HG03432 (cell line): ENCODE measurements at regions not wholly inside any gene's neighbourhood (a gene's known extent, or its start where the extent isn't known, plus 50 kb on each side); places are given as distances from the start of the nearest gene placed in this dataset.
A peak's percentile ranks its signal among the peaks of the same experiment; 100 is the strongest.
"Not testable (repeated sequence)": the region's sequence is repeated elsewhere in the genome, so short reads cannot be mapped to it uniquely, and the experiment has no call there.

Experiments
- ATAC-seq: cut with Tn5 transposase; IDR thresholded peaks from one replicate; pipeline ENCODE4 v1.9.1; 2021; ENCODE audit warnings: mild to moderate bottlenecking, moderate library complexity; ENCODE audit not compliant: unreplicated experiment

DNA sequence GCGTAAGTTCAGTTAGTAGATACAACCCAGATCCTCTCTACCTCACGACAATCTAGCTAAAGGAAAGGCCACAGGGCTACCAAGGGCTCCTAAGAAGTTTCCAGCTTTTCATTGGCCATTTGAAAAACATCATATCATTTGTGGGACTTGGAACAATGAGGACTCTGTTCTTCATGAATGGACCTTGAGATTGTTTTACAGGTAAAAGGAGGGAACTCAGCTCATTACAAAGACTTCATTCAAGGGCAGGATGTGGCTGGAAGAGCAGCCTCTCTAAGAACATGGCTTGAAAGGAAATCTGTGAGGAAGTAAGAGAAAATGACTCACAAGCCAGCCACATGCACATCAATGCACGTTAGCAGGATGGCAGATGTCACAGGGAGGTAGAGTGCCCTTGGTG lies 105.9 kb upstream of the SLC7A11 start:
- ATAC-seq: peak; percentile 85

DNA sequence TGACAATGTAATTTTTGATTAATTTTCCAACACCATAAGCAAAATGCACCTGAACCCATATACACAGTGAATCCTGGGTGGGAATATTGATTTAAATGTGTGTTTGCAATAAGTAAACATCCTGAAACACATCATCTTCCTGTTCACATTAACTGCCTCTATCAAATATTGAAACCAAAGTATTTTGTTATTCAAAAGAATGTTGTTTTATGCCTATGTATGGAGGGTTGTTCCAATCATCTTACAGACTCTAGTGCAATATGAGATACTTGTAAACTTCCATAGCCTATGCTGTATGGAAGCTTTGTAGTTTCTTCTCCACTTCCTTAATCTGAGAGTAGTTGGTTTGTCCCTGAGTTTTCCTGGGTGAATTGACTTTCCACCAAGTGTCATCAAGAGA lies 105.4 kb upstream of the SLC7A11 start:
- no peak for ATAC-seq

DNA sequence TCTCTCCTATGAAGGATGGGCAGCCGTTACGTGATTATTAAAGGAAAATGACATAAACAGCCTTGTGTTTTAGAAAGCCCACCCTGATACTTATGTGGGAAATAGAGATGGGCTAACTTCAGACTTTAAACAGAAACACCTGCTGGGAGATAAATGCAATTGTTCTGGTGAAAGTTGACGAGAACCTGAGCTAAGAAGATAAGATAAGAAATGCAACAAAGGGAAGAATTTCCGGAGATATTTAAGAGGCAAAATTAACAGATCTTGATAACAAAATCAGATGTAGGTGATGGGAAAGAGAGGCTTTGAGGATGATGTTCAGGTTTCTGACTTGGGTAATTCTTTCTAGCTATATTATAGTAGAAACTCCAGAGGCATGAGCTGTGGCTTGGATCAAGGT lies 102.7 kb upstream of the SLC7A11 start:
- no peak for ATAC-seq

DNA sequence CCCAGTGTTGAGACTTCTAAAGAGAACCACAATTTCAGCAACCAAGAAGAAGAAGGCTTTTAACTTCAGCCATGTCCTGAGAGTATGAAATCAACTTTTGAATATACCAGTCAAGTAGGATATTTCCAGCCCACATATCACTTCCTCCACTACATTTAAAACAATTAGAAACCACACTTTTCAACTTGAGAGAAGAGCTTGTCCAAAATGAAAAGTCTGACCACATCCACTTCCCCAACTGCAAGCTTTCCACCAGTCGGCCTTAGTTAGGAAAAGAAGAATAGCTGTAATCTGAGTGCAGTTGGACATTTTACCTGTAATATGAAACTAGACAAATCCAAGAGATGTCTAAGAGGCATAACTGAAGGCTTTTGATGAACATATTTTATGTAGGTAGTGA lies 101.9 kb upstream of the SLC7A11 start:
- no peak for ATAC-seq

DNA sequence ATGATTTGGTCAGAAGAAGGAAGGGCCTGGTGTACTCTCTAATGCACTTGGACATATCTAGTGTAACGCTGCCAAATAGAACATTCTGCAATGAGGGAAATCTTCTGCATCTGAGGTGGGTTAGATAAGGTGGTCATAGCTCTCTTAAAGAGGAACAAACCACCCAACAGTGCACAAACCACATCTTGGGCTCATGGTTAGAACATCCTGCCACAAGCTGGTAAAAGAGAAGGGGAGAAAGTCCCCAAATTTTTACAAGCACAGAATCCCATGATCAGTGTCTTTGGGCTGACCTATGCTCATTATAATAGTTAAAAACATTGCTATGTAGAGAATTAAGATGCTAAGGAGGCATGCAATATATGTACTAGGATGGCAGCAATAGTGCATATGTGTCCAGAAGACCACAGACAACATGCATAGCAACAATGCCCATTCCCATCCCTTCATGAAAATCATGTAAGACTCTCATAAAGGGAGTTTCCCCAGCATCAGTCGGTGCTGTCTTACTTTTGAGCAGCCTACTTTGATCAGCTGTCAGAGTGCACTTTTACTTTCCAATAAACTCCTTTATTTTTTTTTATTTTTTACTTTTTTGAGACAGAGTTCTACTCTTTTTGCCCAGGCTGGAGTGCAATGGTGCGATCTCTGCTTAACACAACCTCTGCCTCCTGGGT lies 99.7 kb upstream of the SLC7A11 start:
- peak; percentile 77 for ATAC-seq

DNA sequence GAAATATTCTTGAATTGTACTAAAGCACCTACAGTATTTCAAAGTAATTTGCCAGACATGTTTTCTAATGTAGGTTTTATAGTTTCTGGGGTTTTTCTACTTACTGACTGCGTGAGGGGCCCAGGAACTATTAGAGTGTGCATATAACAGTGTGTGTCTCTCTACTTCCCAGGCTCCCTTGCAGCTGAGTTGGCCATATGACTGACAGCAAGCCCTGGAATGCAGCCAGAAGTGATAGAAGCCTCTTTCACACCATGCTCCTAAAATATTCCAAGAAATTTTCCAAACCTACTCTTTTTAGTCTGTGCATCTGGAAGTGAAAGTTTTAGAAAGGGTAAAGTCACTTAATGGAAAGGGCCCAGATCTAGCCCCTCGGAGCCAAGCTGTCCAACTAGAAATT lies 96.7 kb upstream of the SLC7A11 start:
- no peak for ATAC-seq

DNA sequence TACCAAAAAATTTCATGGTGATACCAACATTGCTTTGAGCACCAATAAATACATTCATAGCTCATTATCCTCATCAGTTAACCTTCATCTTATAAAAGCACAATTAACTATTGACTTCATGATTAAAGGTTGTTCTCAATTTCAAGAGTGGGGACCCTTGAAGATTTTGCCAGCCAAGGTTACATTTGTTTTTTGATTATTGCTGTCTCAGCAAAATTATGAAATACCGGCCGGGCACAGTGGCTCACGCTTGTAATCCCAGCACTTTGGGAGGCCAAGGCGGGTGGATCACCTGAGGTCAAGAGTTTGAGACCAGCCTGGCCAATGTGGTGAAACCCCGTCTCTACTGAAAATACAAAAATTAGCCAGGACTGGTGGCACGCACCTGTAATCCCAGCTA lies 96.1 kb upstream of the SLC7A11 start:
- not testable (repeated sequence) for ATAC-seq

DNA sequence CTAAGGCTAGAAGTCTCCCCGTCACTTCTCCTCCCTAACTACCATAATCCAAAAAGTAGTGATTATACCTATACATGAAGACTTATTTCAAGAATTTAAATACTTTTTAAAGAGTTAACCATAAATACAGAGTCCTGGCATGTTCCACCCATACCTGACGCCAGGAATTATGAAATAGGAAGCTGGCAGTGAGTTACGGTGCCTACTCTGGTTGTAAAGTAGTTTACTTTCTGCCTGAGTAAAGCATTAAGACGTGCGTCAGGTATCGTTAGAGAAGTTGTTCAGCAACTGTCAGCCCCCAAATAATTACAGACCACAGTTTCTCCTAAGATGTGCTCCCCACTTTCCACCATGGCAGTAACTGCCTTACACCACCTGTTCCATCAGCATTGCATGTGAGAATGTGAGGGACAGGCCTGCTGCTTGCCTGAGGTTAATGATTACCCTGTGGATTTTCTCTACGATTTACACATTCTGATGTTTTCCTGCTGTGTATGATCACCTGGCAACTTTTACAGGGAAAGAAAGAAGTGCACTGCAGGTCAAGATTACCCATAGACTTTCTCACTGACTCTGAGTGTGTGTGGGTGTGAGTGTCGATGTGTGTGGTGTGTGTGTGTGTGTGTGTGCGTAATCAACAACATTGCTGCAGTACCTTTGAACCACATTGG lies 92.3 kb upstream of the SLC7A11 start:
- ATAC-seq: no peak

DNA sequence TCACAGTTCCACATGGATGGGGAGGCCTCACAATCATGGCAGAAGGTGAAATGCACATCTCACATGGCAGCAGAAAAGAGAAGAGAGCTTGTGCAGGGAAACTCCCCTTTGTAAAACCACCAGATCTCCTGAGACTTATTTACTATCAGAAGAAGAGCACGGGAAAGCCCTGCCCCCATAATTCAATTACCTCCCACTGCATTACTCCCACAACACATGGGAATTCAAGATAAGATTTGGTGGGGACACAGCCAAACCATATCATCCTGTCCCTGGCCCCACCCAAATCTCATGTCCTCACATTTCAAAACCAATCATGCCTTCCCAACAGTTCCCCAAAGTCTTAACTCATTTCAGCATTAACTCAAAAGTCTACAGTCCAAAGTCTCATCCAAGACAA lies 90.3 kb upstream of the SLC7A11 start:
- ATAC-seq: not testable (repeated sequence)

DNA sequence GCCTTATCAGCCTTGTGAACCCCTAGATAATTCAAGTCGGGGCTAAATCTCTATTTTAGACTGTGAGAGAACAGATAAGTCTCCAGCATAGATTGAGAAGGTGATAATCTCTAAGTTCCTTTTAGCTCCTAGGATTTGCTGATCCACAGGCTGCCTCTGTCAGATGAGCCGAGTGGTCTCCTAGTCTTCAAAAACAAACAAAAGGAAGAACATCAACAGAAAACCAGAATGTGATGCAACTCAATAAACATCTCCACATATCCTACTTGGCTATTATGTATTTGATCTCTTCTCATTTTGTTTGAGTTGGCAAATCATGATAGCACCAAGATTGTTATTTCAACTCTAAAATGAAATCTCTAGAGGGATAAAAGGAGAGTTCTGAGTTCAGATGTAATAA lies 88.4 kb upstream of the SLC7A11 start:
- ATAC-seq: no peak

DNA sequence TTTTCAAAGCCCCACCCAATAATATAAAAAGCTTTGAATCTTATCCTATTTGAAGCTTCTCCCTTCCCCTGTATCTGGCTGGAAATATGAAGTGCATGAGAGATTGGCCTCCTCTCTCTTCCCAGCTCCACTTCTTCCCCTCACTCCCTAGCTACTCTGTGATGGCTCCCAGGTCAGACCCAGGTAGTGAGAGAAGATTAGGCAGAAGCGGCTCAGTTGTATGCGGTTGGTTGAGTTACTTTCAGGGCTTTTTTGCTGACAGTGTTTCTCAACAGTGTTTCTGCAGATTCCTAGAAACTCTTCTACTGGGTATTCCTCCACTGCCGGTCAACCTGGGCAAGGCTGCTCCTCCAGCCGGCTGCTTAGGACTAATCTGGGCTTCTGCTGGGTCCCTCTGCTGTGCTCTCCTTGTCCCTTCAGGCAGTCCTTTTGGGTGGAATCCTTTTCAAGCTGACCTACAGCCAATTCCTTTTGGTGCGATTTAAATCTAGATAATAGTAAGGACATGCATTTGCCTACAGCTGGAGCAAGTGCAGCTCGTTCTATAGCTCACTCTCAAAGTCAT lies 87.4 kb upstream of the SLC7A11 start:
- no peak for ATAC-seq

DNA sequence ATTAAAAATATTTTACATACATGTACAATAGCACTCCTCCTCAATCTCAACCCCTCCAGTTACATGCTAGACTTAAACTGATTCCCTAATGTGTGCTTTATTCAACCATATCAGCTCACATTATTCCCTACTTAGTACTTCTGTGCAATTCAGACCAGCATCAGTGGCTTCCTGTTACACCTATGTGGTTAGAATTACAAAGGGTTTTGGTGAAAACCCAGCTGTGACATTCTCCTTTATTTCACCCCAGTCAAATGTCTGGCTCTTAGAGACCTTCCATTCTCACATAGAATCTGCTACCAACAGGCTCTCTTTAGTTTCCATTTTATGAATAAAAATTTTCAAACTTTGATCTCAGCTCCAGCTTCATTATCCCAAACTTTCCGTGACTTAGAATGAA lies 85.2 kb upstream of the SLC7A11 start:
- ATAC-seq: peak; percentile 67

DNA sequence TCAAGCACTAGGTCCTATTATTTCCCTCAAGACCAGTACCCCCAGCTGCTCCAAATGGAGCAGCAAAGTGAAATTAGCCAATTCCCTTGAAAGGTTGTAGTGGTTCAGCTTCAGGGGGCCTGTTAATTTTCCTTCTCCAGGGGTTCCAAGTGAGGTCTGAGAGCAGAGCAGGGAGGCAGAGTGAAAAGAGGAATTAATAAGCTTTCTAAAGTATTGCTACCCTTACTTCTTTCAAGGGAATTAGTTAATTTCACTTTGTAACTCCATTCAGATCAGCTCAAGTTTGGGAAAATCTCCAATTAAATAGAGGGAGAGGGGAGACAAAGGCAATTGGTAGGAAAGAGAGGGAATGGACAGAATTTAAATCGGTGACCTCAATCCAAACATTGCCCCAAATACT lies 78.7 kb upstream of the SLC7A11 start:
- no peak for ATAC-seq

DNA sequence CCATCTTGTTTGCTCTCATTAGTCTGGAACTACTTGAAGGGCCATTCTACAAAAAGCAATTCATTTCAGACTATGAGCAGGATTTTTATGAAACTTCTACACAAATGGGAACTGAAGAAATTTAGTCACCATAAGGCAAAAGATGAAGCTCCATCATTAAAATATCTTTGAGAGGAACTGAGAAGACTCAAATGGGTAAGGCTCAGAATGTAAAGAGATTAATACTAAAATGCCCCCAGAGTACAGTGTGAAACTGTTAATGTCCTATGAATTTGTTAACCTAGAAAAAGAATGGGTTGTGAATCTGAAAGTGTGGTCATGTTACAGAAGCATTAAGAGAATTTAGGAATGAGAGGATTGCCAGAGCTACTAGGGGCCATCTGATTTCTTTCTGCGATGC lies 77.9 kb upstream of the SLC7A11 start:
- no peak for ATAC-seq

DNA sequence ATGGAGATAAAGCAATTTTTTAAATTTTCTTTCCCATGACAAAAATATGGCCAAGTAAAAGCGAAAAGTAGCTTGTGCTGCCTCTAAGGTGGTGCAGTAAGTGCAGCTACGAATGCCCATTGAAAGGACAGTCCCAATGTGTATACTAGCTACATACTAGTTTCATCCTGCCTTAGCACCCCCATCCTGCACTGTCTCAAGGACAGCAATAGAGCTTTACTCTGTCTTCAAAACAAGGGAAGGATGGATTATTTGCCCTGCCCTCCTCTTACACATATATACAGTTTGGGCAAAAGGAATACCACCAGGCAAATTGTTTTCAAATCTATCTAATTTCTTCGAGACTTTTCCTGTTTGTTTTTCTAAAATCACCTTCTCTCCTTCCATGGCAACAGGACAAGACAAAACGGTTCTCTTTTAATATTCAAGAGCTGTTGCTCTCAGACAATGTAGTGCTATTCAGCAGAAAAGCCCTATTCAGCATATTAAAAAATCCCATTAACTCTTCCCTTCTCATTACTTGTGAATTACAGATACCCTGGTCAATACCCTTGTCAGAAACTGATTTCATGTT lies 75.1 kb upstream of the SLC7A11 start:
- ATAC-seq: no peak

DNA sequence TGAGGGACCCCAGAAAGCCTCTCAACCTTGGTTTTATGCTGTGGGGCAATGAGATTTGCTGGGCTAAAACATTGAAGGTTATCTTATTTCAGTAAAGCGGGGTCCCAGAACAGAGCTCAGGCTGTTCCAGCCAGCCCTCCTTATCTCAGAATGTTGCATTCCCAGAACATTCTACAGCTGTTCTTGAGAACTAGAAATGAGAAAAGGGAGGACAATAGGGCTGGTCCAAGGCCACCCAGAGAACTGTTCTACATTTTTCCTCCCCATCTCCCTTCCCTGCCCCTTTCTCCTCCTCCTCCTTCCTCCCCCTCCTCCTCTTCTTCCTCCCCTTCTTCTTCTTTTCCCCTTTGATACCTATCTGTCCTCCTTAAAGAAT lies 70.4 kb upstream of the SLC7A11 start:
- ATAC-seq: no peak

DNA sequence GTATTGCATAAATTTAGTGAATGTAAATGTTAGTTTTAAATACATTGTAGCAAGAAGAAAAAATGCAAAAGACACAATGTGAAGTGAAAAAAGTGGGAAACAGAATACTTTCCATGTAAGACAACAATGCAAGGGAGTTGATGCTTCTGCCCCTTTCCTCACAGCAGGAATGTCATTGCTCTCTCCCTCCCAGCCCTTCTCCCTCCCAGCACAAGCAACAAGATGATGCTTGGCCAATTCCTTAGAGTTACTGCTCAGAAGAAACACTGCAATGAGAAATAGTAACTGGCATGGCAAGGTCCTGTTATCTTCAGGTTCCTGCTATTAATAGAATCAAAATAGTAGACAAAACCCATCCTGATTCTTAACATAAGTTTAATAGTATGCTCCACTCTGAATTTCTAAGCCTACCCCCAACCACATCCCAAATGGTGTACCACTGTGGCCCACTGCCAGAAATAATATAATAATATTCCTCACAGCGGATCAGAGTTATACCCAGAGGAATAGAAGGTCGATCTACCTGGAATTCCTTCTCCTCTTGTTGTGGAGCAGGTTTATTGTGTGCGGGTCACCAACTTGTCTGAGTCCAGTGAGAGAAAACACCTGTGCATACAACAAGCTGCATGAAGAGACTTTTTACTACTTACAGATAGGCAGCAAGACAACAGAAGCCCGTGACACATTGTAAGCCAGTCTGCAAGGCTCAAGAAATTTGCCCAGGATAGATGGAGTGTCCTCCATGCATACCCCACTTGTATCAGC lies 69.8 kb upstream of the SLC7A11 start:
- ATAC-seq: no peak

DNA sequence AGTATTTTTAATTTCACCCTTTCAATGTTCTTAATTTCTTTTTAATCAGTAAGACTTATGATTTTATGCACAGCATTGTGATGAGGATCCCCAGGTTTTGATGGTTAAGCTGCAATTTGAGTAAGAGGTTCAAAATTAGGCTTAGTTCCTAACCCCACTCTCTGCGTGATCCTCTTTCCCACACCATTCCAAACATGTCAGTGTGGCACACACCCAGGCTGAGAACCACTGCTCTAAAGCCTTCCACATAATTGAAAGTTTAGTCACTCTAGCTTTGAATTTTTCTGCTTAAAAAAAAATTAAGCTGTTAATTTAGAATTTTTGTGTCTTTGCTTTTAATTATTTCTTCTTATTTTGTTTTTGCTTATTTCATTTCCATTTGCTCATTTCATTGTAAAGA lies 68.8 kb upstream of the SLC7A11 start:
- ATAC-seq: no peak

DNA sequence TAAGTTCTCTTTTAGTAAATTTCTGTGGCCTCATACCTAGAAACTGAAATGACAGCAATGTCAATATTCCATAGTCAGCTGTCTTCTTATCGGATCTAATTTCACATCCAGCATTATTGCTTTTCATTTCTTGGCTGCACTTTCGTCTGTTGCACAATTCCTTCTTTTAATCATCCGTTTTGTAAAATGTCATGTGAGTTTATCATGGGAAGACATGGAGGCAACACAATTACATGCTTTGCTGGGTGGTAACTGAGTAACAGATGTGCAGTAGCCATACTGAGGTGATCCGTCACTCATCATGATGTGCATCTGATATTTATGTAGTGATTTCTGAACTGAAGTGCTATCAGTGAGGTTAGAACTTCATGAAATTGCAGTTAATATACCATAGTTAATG lies 68.3 kb upstream of the SLC7A11 start:
- ATAC-seq: no peak

DNA sequence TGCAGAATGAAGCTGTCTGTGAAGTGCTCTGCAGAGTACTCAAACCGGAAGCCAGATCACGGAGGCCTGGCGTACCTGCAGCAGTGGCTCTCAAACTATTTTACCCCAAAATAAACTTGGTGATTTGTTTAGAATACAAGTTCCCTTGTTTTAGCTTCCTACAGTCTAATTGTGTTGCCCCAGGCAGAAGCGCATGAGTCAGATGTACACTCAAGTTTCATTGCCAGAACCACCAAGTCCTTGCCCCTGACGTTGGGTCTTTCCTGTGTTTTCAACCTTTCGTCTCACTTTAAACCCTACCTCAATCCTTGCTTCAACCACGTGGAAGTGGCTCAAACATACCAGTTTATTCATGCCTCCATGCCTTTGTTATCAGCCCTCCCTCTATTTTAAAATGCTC lies 66.2 kb upstream of the SLC7A11 start:
- no peak for ATAC-seq

DNA sequence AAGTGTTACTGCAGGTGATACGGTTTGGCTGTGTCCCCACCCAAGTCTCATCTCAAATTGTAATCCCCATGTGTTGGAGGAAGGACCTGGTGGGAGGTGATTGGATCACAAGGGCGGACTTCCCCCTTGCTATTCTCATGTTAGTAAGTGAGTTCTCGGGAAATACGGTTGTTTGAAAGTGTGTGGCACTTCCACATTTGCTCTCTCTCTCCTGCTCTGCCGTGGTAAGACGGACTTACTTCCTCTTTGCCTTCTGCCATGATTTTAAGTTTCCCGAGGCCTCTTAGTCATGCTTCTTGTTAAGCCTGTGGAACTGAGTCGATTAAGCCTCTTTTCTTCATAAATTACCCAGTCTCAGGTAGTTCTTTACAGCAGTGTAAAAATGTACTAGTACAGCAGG lies 65.2 kb upstream of the SLC7A11 start:
- ATAC-seq: no peak

DNA sequence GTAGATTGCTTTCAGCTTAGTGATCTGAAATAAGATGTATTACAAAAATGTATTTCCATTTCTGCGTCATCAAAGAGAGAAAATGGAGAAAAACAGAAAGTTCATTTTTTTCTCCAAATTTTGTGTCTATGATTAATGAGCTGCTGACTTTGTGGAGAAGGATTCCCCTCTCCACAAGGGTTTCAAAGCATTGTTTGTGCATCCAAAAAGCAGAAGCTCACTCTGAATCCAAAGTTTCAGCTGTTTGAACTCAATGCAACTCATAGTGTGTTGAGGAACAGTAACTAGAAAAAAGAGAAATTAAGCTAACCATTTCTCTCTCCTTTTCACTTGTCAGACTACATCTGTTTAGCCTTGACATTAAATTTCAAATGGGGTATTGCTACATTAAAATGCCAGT lies 62.9 kb upstream of the SLC7A11 start:
- ATAC-seq: no peak
